ENCODE measurements at regions not wholly inside any gene's neighbourhood (a gene's known extent, or its start where the extent isn't known, plus 50 kb on each side); places are given as distances from the start of the nearest gene placed in this dataset.

DNA sequence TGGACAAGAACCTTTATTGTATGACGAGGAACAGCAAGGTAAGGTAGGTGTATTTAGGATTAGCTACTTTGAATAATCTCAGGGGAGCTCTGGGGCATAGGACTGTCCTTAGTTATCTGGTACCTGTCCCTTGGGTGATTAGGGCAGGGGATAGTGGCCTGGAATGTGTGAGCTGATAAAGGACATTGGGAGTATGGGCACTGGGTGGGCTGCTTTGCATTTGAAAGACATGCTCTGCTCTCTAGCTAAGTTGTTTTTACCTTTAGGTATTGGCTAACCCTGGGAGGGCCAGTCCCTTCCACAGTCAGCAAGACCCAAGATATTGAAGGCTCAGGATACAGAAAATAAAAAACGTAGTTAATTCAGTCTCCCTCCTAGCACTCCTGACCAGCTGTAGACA is 282.8 kb upstream of the C9orf72 start:
- no peak for FAIRE-seq
- DNase-seq (ENCODE audit: extremely low spot score, insufficient read length, low read depth): no peak

DNA sequence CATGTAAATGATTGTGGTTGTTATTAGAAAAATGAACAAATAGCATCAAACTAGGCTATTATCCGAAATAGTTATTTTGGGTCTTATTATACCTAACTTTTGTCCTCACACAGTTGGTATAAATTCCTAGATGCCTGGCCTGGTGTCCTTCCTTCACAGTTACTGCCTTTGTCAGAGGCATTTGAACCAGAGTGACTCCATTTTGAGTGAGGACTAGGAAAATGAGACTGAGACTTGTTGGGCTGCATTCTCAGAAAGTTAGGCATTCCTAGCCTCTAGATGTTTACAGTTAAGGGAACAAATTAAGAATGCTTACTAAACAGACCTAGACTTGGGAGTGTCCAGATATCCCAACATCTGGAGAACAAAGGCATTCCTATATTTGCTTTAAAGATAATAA is 283.5 kb upstream of the C9orf72 start:
- no peak for DNase-seq (ENCODE audit: extremely low spot score, insufficient read length, low read depth)
- no peak for FAIRE-seq

DNA sequence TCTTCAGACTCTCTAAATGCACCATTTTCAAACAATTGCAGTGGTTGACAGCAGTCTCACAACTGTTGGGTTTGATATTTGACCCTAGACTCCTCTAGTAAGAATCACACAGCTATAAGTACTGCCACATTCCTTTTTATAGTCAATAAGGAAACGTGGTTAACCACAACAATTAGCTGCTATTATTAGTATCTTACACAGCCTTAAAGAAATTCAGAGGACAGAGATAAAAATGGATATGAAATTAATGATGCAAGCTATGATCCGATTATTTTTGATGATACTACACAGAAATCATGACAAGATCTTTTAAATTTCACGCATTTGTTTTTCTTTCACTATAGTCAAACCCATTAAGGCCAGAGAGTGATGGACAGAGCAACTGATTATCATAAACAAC is 288.6 kb upstream of the C9orf72 start:
- no peak for FAIRE-seq
- DNase-seq (ENCODE audit: extremely low spot score, insufficient read length, low read depth): no peak

DNA sequence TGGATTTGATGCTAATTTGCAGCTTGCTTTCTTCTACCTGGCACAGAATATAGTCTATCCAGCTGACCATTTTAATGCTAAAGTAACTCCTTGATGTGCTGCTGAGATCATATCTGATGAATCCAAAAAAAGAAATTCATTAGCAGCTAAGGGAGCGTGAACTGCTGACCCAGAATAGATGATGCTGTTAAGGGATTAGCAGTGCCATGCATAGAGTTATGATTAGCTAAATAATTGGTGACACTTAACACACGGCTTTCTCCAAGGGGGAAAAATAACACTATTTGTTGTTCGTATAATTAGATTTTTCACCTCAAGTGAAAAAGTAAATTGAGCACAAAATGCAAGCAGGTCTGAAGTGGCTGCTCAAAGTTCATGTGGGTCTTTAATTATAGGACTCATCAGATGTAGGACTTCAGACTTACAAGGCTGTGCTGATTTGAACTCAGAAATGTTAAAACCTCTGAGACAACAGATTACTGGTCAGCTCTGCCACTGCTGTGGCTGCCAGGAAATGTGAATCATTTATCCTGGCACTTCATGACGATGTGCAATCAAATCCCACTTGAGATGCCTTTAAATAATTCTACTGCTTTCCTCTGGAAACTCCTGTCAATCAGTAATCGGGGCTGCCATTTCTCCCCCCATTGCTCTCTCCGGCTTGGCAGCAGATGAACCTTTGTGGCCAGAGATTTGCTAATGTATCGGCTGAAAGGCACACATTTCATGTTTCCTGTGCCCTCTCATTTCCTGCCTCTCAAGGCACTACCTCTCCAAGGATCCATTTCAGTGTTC is 291.6 kb upstream of the C9orf72 start:
- DNase-seq (ENCODE audit: extremely low spot score, insufficient read length, low read depth): no peak
- no peak for FAIRE-seq

DNA sequence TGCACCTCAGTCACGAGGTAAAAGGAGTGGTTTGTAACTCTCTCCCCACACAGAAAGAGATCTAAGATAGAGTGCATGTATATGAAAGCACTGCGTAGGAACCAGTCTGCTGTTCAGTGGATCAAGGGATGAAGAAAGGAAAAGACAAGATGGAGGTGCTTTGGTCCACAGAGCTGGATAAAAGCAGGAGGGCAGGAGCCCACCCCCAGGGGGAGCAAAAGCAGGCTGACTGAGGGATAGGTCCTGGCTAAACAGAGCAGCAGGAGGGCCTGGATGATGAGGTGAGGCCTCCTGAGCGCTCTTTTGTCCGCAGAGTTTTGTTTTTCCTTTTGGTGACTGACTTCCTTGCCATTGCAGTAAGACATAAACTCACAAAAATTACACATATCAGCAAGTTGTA is 293.5 kb upstream of the C9orf72 start:
- DNase-seq (ENCODE audit: extremely low spot score, insufficient read length, low read depth): no peak
- no peak for FAIRE-seq

DNA sequence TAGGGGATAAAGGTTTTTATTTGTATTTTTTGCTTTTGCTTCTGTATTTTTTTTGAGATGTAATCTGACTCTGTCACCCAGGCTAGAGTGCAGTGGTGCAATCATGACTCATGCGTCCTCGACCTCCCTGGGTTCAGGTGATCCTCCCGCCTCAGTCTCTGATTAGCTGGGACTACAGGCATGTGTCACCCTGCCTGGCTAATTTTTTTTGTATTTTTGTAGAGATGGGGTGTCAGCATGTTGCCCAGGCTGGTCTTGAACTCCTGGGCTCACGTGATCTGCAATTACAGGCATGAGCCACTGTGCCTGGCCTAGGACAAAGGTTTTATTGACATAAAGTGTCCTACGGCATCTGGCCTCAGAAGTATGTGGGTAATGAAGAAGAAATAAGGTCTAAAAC is 297.1 kb upstream of the C9orf72 start:
- DNase-seq (ENCODE audit: extremely low spot score, insufficient read length, low read depth): no peak
- FAIRE-seq: no peak

DNA sequence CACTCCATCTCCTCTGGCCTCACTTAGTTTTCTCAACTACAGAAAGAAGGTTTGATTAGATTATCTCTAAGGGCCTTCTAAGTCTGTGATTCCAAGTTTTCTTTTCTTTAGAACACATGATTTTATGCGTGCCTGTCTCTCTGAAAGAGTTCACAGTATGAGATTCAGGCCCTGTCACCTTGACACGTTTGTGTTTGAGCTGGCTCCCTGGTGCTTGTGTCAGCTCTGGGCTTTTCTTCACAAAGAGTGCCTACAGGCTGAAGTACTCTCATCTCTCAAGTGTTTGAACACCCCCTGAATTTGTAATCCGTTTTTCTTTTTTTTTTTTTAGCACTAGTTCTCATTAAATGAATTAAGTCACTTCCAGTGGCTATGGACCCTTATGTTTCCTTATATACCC is 306.9 kb upstream of the C9orf72 start:
- no peak for FAIRE-seq
- DNase-seq (ENCODE audit: extremely low spot score, insufficient read length, low read depth): no peak

DNA sequence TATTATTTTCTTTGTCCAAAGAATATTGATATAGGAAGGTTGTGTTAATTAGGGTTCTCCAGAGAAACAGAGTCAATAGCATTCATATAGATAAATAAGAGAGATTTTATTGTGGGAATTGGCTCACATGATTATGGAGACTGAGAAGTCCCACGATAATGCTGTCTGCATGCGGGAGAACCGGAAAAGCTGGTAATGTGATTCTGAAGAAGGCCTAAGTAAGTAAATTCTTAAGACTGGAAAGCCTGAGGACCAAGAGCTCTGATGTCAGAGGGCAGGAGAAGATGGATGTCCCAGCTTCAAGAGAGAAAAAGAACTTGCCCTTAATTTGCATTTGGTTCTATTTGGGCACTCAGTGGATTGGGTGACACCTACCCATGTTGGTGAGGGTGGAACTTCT is 307.4 kb upstream of the C9orf72 start:
- DNase-seq (ENCODE audit: extremely low spot score, insufficient read length, low read depth): no peak
- FAIRE-seq: no peak

DNA sequence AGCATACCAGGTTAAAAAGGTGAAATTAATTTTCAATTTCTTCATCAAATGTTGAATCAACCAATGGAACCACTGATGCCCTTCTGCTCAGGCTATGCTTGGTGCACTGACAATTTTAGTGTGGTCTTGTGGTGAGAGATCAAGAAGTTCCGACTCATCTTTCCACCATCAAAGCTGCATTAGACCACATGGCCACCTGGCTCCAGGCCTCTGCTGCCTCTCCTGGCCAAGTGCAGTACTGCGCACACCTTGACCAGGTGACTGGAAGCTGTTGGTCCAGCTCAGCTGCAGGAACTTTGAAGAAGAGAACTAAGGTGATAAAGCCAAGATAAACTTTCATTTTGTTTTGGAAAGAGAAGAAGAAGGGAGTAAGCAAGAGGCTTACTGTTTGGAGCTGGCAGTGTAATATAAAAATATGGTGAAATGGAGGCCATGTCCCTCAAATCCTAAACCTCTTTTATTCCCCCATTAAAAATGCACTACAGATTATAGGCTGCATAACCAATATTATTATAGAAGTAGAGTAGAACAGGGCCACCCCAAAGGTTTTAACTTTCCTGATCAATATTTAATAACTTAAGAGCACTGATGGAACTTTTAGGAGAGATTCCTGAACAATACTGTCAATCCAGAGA is 315.5 kb upstream of the C9orf72 start:
- DNase-seq (ENCODE audit: extremely low spot score, insufficient read length, low read depth) (no peak), FAIRE-seq (peak; percentile 72)

DNA sequence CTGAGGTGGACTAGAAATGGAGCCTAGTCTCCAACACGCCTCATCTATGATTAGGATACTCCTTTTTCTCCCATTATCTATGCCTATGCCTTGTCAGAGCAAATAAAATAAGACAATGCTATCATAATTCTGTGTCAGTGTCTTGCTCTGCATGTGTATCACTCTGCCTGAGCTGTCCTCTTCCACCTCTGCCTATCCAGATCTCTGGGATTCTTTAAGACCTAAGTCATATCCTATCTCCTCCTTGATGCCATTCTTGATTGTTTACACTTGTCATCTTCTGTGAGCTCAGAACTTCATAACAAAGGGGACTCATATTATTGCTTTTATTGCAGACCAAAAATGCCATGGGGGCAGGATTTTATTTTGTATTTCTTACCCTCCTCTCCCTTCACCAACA is 351.2 kb upstream of the C9orf72 start:
- FAIRE-seq: no peak
- DNase-seq (ENCODE audit: extremely low spot score, insufficient read length, low read depth): no peak

DNA sequence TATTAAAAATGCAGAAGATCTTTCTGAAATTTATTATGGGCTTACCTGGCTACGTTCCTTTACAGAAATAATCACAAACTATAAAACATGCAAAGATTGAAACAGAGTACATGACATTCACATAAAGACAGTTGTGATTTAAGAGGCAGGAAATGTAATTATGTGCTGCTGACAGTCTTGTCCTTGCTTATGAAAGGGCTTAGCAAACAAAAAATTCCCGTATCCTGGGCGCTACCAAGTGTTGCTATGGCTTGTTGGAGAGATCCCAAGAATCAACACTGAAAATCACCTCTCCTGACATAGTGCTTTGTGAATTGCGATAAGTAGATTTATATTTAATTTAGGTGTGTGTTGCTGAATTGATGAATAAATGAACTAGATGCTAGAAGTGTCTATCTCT is 352.5 kb upstream of the C9orf72 start:
- FAIRE-seq (no peak), DNase-seq (ENCODE audit: extremely low spot score, insufficient read length, low read depth) (no peak)

DNA sequence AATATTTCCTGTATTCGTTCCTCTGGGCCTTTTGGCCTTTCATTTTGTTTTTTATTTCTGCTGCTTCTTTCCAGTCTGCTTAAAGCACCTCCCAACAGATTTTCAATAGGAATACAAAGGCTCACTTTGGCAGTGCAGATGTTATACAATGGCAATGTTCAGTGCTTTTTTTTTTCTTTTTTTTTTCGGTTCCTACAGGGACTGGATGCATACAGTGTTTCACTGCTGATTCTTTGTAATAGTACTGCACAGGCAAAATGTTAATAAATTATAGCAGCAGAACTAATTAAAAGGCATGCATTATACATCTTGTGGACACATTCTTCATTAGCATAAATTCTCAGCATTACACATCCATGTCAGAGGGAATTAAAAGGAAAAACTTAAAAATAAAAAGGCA is 356.6 kb upstream of the C9orf72 start:
- FAIRE-seq (no peak), DNase-seq (ENCODE audit: extremely low spot score, insufficient read length, low read depth) (no peak)

DNA sequence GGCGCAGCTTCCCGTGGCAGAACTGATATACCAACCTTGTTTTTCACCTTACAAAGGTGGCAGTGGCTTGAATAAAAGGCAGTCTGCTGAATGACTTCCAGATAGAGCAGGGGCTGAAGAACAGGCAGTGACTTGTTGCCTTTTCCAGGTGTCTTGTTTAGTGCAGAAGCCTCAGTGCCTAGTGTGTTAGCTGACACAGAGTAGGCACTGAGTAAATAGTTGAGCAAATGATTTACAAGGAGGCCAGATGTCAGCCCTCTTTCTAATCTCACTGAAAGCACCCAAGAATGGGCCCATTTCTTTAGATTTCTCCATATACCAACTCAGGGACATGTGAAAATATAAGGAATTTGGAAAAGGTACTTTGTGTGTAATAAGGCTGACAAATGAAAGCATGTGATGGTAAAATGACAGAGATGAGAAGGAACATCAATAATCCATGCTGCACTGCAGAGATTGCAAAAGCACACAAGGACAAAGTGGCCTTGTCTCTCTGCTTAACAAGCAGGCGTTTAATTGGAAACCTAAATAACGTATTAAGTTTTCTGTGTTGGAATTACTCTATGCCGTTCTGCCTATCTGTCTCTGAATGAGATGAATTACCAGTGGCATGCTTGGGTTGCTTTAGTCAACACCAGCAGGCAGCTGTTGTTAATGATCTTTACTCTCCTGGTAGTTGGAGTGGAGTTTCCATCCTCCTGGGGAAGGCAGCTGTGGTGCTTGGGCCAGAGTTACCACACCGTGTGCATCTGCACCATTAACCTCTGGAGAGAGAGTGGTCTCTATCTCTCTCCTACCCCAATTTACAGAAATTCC is 360.1 kb upstream of the C9orf72 start:
- DNase-seq (ENCODE audit: extremely low spot score, insufficient read length, low read depth) (no peak), FAIRE-seq (no peak)

DNA sequence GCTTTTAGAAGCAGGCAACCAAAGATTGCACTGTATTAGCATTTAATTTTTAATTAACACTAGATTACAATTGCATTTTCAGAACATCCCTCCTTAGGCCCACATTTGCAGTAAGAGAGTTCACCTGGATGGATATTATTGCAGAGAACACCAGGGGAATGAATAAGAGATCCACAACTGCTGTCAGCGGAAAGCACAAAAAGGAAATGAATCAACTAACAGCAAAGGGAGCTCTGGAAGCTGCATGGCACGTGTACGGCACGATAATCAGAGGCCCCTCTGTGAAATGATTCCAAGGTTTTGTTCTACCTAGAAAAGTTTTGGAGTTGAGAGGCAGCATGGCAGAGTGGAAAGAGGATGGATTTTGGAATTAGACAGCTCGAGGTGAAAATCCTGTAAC is 361.2 kb upstream of the C9orf72 start:
- no peak for DNase-seq (ENCODE audit: extremely low spot score, insufficient read length, low read depth)
- no peak for FAIRE-seq

DNA sequence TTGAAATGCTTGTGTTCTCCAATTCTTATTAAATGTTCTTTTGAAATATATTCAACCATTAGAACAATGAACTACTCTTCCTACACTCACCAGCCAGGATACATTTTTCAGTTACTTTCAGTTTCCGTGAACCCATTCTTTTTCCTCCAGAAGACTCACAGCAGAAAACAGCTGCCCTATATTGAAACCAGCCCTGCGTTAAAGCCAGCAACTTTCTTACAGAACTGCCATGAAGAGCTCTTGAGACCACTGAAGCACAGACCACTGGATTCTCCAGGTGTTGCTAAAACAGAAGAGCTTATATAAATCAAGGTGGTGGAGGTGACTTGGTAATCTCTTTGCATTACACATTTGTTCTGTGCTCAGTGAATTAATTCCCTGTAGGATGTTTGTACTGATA is 365.9 kb upstream of the C9orf72 start:
- no peak for FAIRE-seq

DNA sequence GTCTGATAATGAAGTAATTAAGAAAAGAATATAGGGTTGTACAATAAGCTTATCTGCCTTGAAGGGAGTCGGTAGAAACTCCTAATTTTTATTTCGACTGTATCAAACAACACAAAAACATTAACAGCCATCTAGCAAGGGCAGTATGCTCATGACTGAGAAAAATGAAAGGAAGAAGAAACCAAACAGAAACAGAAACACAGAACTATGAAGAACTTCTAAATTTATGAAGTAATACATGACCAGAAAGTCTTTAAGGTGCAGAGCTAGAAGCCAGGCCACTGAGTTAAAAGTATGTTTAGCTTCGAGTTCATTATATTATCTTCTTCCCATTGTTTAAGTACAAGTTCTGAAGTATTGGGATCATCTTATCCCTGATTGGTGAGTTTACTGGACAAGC is 367.3 kb upstream of the C9orf72 start:
- DNase-seq (ENCODE audit: extremely low spot score, insufficient read length, low read depth) (no peak), FAIRE-seq (no peak)

More for the DNA sequence above, 365.9 kb upstream of the C9orf72 start:
- DNase-seq (ENCODE audit: extremely low spot score, insufficient read length, low read depth): no peak

DNA sequence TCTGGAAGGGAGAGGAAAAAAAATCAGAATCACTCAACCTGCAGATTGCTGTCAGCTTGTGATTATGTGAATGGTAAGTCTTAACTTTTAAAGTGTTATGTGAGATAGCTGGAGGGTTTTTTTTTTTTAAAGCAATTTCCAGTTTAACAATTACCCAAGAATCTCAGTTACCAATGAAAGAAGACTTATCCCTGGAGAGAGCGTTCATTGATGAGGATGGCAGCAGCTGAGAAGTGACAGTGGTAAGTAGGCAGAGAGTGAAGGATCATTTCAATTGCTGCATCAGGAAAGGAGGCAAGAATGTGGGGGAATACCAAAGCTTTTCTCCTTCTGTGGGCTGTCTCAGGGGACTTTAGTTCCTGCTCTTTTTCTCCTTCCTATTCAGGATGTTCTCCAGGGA is 370.2 kb upstream of the C9orf72 start:
- no peak for FAIRE-seq
- DNase-seq (ENCODE audit: extremely low spot score, insufficient read length, low read depth): no peak

DNA sequence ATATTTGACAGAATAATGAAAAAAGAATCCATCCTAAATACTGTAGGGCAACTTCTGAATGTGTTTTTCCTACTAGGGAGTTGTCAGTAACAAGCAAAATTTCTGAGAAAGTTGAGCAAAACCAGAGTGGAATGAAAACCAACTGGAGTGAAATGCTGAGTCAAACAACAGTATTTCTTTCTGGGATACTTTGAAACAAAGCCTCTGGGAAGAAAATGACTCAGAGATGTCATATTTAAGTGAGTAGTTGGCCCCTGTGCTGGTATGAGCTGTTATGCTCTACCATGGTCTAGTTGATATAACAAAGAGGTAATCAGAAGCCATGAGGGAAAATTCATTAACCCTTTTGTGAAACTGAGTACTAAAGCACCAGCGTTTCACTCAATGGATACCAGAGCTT is 372.1 kb upstream of the C9orf72 start:
- no peak for DNase-seq (ENCODE audit: extremely low spot score, insufficient read length, low read depth)
- FAIRE-seq: no peak

DNA sequence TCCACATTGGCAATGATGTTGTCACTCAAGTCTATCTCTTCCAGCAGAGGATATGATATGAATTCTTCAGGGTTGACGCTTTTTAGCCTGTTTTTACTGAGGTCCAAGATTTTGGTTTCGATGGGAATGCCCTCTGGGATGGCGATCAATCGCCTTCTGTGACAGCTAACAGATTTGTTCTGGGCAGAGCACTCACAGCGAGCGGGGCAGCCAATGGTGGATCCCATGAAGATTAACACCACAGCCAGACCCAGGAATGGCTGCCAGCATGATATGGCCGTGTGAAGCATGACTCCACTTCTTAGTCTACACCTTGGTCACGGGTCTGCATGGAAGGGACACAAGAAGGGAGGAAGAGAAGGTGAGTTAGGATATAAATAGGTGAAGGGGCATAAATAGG is 377.1 kb upstream of the C9orf72 start:
- DNase-seq (ENCODE audit: extremely low spot score, insufficient read length, low read depth) (no peak), FAIRE-seq (no peak)

DNA sequence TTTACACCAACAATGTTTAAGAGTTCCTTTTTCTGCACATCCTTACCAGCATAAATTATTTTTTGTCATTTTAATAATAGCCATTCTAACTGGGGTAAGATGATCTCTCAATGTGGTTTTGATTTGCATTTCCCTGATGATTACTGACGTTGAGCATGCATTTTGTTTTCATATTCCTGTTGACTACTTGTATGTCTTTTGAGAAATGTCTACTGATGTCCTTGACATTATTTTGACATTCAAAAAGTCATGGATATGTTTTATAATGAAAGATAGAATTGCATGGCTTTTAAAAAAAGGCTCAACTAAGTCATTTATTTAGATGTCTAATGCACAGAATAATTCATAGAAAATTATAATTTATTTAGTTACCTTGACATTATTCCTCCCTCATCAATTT is 381.6 kb upstream of the C9orf72 start:
- FAIRE-seq (no peak), DNase-seq (ENCODE audit: extremely low spot score, insufficient read length, low read depth) (no peak)

DNA sequence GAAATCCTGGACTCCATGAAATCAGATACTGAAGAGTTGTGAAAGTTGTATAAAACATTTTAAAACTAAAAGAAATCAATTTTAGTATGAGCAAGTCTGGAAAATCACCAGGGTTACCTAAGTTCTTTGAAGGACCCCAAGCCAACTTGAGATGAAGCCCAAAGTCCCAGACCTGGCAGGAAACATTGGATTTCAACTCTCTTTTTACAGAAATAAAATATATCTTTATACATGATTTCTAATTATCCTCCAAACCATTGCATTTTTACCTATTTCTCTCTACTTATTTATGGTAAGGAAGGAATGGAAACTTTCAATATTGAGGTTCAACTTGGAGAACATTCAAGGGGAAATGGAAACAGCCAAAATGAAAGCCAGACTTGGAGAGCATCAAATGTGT is 390.6 kb upstream of the C9orf72 start:
- DNase-seq (ENCODE audit: extremely low spot score, insufficient read length, low read depth) (no peak), FAIRE-seq (no peak)

Data from GM18507 (cell line).